ENCODE measurements at regions not wholly inside any gene's neighbourhood (a gene's known extent, or its start where the extent isn't known, plus 50 kb on each side); places are given as distances from the start of the nearest gene placed in this dataset.

DNA sequence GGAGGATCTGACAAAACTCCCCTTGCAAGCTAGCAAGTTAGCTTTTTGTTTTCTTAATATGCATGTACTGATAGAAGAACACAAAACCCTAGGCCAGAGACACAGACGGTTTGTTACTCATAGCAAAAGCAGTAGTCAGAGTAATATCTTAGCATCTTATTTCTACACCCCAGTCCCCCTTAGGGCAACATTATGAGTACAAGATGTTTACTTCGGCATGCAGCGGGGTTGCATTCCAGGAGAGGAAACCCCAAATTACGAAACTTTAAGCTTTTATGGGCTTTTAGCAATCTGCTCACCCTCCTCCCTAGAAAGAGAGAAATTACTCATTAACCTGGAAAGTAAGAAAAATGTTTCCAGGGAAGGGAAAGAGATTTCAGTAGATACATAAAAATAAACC lies 1286.9 kb downstream of the EPHA7 start:
- no peak for FAIRE-seq
- SMC1A ChIA-PET (ENCODE audit: uncharacterized antibody, unreplicated experiment): interaction anchor here (0.9 to 1.5 kb wide), 8 partner anchors 8 to 254 kb away, joined by 3 to 5 read pairs (median 3); no protein-coding TSS in a partner anchor
- DNase-seq (ENCODE audit: low read depth, low spot score): no peak
- Histone ChIP-seq H3K4me2 (ENCODE audit: control insufficient read depth, insufficient read depth) (no peak overlapping the region), H2AFZ (ENCODE audit: control insufficient read depth, low read depth, low read length) (no peak overlapping the region), H3K27ac (ENCODE audit: control insufficient read depth, insufficient read depth) (no peak overlapping the region), H3K9me3 (replicated peaks; ENCODE audit: control insufficient read depth, insufficient read depth, low read length) (no peaks in the 10 kb centered on the region), H3K27me3 (replicated peaks in 1 of 2; ENCODE audit: control insufficient read depth in 2 of 2, insufficient read depth in 2 of 2, low read length in 1 of 2) (no peaks in the 10 kb centered on the region), H3K9ac (ENCODE audit: control insufficient read depth, insufficient read depth, low read length) (no peak overlapping the region), H4K20me1 (ENCODE audit: control insufficient read depth, insufficient read depth) (no peaks in the 10 kb centered on the region), H3K4me3 (no peak overlapping the region), H3K36me3 (ENCODE audit: control insufficient read depth in 2 of 2, insufficient read depth in 2 of 2, low read length in 1 of 2) (no peaks in the 10 kb centered on the region), H3K4me1 (ENCODE audit: control insufficient read depth, insufficient read depth, low read length) (no peaks in the 10 kb centered on the region), H3K79me2 (ENCODE audit: control insufficient read depth, insufficient read depth, low read length) (no peaks in the 10 kb centered on the region)
- POLR2A ChIA-PET: no interaction called here
- peak; percentile 52 for ATAC-seq
- CTCF ChIA-PET: no interaction called here
- RAD21 ChIA-PET (ENCODE audit: unreplicated experiment): interaction anchor here (0.7 kb wide), 1 partner anchor 8 kb away, joined by 3 read pairs; no protein-coding TSS in a partner anchor
- no TSS peak for BruUV-seq (replicated peaks)
- in situ Hi-C loops (cut with MboI): no loop called here
- intact Hi-C loops (cut with micrococcal nuclease; ENCODE audit: unreplicated experiment): no loop called here
- 6% methylated on average over 4 of the region's 4 CpGs for WGBS (ENCODE audit: insufficient coverage, insufficient replicate concordance, low lambda C conversion rate, missing lambda C conversion rate)
- TF ChIP-seq, protein P1, sequence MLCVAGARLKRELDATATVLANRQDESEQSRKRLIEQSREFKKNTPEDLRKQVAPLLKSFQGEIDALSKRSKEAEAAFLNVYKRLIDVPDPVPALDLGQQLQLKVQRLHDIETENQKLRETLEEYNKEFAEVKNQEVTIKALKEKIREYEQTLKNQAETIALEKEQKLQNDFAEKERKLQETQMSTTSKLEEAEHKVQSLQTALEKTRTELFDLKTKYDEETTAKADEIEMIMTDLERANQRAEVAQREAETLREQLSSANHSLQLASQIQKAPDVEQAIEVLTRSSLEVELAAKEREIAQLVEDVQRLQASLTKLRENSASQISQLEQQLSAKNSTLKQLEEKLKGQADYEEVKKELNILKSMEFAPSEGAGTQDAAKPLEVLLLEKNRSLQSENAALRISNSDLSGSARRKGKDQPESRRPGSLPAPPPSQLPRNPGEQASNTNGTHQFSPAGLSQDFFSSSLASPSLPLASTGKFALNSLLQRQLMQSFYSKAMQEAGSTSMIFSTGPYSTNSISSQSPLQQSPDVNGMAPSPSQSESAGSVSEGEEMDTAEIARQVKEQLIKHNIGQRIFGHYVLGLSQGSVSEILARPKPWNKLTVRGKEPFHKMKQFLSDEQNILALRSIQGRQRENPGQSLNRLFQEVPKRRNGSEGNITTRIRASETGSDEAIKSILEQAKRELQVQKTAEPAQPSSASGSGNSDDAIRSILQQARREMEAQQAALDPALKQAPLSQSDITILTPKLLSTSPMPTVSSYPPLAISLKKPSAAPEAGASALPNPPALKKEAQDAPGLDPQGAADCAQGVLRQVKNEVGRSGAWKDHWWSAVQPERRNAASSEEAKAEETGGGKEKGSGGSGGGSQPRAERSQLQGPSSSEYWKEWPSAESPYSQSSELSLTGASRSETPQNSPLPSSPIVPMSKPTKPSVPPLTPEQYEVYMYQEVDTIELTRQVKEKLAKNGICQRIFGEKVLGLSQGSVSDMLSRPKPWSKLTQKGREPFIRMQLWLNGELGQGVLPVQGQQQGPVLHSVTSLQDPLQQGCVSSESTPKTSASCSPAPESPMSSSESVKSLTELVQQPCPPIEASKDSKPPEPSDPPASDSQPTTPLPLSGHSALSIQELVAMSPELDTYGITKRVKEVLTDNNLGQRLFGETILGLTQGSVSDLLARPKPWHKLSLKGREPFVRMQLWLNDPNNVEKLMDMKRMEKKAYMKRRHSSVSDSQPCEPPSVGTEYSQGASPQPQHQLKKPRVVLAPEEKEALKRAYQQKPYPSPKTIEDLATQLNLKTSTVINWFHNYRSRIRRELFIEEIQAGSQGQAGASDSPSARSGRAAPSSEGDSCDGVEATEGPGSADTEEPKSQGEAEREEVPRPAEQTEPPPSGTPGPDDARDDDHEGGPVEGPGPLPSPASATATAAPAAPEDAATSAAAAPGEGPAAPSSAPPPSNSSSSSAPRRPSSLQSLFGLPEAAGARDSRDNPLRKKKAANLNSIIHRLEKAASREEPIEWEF (IDR thresholded peaks at IDR 0.05; ENCODE audit: insufficient replicate concordance, low read depth, low read length): no peak
- TF ChIP-seq BHLHE40 (IDR thresholded peaks at IDR 0.05; ENCODE audit: borderline replicate concordance in 1 of 2, low read depth in 2 of 2, low read length in 1 of 2): no peak
- no peak for TF ChIP-seq SIN3A (IDR thresholded peaks at IDR 0.05; ENCODE audit: low read depth, low read length)
- no peak for TF ChIP-seq CBX3 (IDR thresholded peaks at IDR 0.05; ENCODE audit: borderline replicate concordance, low read depth)
- TF ChIP-seq NFYB (IDR thresholded peaks at IDR 0.05; ENCODE audit: insufficient read depth, low read depth, low read length): no peak
- no peak for TF ChIP-seq WRNIP1 (IDR thresholded peaks at IDR 0.05; ENCODE audit: borderline replicate concordance, low read depth, low read length)
- no peak for TF ChIP-seq IKZF1 (conservative IDR thresholded peaks at IDR 0.05)
- TF ChIP-seq, protein P2, sequence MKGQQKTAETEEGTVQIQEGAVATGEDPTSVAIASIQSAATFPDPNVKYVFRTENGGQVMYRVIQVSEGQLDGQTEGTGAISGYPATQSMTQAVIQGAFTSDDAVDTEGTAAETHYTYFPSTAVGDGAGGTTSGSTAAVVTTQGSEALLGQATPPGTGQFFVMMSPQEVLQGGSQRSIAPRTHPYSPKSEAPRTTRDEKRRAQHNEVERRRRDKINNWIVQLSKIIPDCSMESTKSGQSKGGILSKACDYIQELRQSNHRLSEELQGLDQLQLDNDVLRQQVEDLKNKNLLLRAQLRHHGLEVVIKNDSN (IDR thresholded peaks at IDR 0.05; ENCODE audit: borderline replicate concordance, extremely low read length, insufficient read depth, low read depth, low read length): no peak
- no peak for TF ChIP-seq EZH2 (IDR thresholded peaks at IDR 0.05; ENCODE audit: borderline replicate concordance, control insufficient read depth, low read depth, low read length)
- TF ChIP-seq, protein P3, sequence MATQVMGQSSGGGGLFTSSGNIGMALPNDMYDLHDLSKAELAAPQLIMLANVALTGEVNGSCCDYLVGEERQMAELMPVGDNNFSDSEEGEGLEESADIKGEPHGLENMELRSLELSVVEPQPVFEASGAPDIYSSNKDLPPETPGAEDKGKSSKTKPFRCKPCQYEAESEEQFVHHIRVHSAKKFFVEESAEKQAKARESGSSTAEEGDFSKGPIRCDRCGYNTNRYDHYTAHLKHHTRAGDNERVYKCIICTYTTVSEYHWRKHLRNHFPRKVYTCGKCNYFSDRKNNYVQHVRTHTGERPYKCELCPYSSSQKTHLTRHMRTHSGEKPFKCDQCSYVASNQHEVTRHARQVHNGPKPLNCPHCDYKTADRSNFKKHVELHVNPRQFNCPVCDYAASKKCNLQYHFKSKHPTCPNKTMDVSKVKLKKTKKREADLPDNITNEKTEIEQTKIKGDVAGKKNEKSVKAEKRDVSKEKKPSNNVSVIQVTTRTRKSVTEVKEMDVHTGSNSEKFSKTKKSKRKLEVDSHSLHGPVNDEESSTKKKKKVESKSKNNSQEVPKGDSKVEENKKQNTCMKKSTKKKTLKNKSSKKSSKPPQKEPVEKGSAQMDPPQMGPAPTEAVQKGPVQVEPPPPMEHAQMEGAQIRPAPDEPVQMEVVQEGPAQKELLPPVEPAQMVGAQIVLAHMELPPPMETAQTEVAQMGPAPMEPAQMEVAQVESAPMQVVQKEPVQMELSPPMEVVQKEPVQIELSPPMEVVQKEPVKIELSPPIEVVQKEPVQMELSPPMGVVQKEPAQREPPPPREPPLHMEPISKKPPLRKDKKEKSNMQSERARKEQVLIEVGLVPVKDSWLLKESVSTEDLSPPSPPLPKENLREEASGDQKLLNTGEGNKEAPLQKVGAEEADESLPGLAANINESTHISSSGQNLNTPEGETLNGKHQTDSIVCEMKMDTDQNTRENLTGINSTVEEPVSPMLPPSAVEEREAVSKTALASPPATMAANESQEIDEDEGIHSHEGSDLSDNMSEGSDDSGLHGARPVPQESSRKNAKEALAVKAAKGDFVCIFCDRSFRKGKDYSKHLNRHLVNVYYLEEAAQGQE (IDR thresholded peaks at IDR 0.05; ENCODE audit: low read depth, low read length): no peak
- TF ChIP-seq, protein P4, sequence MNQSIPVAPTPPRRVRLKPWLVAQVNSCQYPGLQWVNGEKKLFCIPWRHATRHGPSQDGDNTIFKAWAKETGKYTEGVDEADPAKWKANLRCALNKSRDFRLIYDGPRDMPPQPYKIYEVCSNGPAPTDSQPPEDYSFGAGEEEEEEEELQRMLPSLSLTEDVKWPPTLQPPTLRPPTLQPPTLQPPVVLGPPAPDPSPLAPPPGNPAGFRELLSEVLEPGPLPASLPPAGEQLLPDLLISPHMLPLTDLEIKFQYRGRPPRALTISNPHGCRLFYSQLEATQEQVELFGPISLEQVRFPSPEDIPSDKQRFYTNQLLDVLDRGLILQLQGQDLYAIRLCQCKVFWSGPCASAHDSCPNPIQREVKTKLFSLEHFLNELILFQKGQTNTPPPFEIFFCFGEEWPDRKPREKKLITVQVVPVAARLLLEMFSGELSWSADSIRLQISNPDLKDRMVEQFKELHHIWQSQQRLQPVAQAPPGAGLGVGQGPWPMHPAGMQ (IDR thresholded peaks at IDR 0.05; ENCODE audit: borderline replicate concordance): no peak
- TF ChIP-seq IKZF2 (IDR thresholded peaks at IDR 0.05): no peak

Data from GM12878 (cell line).